ENCODE measurements at regions not wholly inside any gene's neighbourhood (a gene's known extent, or its start where the extent isn't known, plus 50 kb on each side); places are given as distances from the start of the nearest gene placed in this dataset.

DNA sequence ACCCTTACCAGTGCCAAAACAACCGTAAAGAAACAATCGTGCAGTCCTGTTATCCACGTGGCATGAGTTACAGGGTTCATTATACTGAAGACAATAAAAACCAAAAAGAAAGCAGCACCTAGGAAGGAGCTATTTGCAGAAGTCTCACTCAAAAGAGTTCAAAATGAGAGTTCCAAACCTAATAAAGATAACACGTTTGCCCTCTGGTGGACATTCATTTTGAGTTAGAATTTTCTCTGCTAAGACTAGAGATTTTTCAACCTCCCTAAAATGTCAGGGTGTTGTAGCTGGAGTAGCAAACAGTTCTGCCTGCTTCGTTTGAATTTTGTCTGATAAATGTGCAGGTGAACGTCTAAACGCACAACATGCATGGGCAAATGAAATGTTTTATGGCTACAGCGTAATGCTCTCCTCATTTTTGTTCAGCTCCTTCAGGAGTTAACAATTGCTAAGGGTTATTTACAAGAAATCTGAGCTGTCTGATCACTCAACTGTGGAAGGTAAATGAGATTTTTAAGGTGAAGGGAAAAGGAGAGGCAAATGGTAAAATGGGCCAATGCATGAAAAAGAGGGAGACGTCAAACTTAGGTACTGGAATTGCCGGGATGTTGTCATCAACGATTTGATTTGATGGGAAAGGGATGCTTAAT is 1067.9 kb upstream of the EEF2KMT start:
- POLR2A ChIA-PET, result no interaction called here
- CTCF ChIA-PET, result interaction anchor here (0.9 kb wide), 1 partner anchor 10 kb away, joined by 3 read pairs; no protein-coding TSS in a partner anchor
- no peak for TF ChIP-seq ZNF175 (tag by site-specific recombination; IDR thresholded peaks at IDR 0.05)
- TF ChIP-seq, protein P1, sequence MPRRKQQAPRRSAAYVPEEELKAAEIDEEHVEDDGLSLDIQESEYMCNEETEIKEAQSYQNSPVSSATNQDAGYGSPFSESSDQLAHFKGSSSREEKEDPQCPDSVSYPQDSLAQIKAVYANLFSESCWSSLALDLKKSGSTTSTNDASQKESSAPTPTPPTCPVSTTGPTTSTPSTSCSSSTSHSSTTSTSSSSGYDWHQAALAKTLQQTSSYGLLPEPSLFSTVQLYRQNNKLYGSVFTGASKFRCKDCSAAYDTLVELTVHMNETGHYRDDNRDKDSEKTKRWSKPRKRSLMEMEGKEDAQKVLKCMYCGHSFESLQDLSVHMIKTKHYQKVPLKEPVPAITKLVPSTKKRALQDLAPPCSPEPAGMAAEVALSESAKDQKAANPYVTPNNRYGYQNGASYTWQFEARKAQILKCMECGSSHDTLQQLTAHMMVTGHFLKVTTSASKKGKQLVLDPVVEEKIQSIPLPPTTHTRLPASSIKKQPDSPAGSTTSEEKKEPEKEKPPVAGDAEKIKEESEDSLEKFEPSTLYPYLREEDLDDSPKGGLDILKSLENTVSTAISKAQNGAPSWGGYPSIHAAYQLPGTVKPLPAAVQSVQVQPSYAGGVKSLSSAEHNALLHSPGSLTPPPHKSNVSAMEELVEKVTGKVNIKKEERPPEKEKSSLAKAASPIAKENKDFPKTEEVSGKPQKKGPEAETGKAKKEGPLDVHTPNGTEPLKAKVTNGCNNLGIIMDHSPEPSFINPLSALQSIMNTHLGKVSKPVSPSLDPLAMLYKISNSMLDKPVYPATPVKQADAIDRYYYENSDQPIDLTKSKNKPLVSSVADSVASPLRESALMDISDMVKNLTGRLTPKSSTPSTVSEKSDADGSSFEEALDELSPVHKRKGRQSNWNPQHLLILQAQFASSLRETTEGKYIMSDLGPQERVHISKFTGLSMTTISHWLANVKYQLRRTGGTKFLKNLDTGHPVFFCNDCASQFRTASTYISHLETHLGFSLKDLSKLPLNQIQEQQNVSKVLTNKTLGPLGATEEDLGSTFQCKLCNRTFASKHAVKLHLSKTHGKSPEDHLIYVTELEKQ (tag by site-specific recombination; IDR thresholded peaks at IDR 0.05; ENCODE audit: borderline replicate concordance), result no peak

DNA sequence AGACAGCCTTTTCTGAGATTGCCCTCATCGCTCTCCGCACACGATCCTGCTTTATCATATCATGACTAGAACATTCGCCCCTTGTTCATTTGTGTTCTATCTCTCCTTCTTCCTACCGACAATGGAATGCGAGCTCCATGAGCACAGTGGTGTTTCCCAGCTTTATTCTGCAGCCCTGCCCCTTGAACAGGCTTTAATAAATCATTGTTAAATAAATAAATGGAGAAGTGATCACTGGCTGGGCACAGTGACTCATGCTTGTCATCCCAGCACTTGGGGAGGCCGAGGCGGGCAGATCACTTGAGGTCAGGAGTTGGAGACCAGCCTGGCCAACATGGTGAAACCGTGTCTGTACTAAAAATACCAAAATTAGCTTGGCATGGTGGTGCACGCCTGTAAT is 1063.3 kb upstream of the EEF2KMT start:
- Histone ChIP-seq H3K9me3 (ENCODE audit: control insufficient read depth, insufficient read depth, low read depth, low read length) (no peaks in the 10 kb centered on the region), H3K27ac (ENCODE audit: extremely low read depth, low read depth, low read length) (no peak overlapping the region), H3K4me1 (ENCODE audit: control insufficient read depth, insufficient read depth, low read length) (no peaks in the 10 kb centered on the region), H3K4me3 (ENCODE audit: low read depth, low read length) (no peak overlapping the region), H3K36me3 (ENCODE audit: control insufficient read depth in 2 of 2, insufficient read depth in 1 of 2, low read length in 2 of 2) (no peaks in the 10 kb centered on the region)
- ChIA-PET POLR2A (no interaction called here), CTCF (no interaction called here)
- TF ChIP-seq ZNF366 (tag by site-specific recombination; conservative IDR thresholded peaks at IDR 0.05) (no peak), ZNF426 (tag by site-specific recombination; IDR thresholded peaks at IDR 0.05) (no peak), TCF7L2 (IDR thresholded peaks at IDR 0.05; ENCODE audit: borderline replicate concordance, low read depth, low read length) (no peak), ZNF391 (tag by site-specific recombination; IDR thresholded peaks at IDR 0.05; ENCODE audit: borderline replicate concordance, low read depth) (no peak), ZNF202 (tag by site-specific recombination; IDR thresholded peaks at IDR 0.05; ENCODE audit: borderline replicate concordance) (no peak)

More for the DNA sequence above, 1067.9 kb upstream of the EEF2KMT start:
- no peaks in the 10 kb centered on the region for H3K36me3 ChIP-seq (ENCODE audit: control insufficient read depth in 2 of 2, insufficient read depth in 1 of 2, low read length in 2 of 2)
- H3K4me3 ChIP-seq (ENCODE audit: low read depth, low read length), result no peak overlapping the region
- H3K4me1 ChIP-seq (ENCODE audit: control insufficient read depth, insufficient read depth, low read length), result no peaks in the 10 kb centered on the region
- no peaks in the 10 kb centered on the region for H3K9me3 ChIP-seq (ENCODE audit: control insufficient read depth, insufficient read depth, low read depth, low read length)
- H3K27ac ChIP-seq (ENCODE audit: extremely low read depth, low read depth, low read length), result no peak overlapping the region

DNA sequence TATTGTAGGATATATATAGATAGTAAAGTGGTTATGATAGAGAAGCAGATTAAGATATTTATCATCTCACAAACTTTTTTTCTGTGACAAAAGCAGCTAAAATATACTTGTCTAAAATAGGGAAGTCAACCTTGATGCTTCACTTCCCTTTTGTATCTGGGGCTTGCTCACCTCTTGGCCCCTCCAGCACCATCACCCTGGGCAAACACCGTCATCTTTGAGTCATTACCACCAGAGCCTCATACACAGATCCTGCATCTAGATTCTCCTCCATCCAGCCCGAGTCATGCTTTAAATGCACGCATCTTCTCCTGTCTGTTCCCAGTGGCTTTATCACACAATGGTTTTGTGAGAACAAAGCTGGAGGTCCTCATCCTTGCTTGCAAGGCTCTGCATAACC is 1062.7 kb upstream of the EEF2KMT start:
- ChIA-PET CTCF (no interaction called here), POLR2A (no interaction called here)
- TF ChIP-seq ZNF777 (tag by site-specific recombination; IDR thresholded peaks at IDR 0.05; ENCODE audit: borderline replicate concordance), result no peak
- no peak for TF ChIP-seq ZNF621 (tag by site-specific recombination; IDR thresholded peaks at IDR 0.05)
- TF ChIP-seq, protein P2, sequence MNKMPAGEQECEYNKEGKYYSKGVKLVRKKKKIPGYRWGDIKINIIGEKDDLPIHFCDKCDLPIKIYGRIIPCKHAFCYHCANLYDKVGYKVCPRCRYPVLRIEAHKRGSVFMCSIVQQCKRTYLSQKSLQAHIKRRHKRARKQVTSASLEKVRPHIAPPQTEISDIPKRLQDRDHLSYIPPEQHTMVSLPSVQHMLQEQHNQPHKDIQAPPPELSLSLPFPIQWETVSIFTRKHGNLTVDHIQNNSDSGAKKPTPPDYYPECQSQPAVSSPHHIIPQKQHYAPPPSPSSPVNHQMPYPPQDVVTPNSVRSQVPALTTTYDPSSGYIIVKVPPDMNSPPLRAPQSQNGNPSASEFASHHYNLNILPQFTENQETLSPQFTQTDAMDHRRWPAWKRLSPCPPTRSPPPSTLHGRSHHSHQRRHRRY (tag by site-specific recombination; IDR thresholded peaks at IDR 0.05), result no peak
- TF ChIP-seq, protein P3, sequence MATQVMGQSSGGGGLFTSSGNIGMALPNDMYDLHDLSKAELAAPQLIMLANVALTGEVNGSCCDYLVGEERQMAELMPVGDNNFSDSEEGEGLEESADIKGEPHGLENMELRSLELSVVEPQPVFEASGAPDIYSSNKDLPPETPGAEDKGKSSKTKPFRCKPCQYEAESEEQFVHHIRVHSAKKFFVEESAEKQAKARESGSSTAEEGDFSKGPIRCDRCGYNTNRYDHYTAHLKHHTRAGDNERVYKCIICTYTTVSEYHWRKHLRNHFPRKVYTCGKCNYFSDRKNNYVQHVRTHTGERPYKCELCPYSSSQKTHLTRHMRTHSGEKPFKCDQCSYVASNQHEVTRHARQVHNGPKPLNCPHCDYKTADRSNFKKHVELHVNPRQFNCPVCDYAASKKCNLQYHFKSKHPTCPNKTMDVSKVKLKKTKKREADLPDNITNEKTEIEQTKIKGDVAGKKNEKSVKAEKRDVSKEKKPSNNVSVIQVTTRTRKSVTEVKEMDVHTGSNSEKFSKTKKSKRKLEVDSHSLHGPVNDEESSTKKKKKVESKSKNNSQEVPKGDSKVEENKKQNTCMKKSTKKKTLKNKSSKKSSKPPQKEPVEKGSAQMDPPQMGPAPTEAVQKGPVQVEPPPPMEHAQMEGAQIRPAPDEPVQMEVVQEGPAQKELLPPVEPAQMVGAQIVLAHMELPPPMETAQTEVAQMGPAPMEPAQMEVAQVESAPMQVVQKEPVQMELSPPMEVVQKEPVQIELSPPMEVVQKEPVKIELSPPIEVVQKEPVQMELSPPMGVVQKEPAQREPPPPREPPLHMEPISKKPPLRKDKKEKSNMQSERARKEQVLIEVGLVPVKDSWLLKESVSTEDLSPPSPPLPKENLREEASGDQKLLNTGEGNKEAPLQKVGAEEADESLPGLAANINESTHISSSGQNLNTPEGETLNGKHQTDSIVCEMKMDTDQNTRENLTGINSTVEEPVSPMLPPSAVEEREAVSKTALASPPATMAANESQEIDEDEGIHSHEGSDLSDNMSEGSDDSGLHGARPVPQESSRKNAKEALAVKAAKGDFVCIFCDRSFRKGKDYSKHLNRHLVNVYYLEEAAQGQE (tag by site-specific recombination; IDR thresholded peaks at IDR 0.05), result no peak
- TF ChIP-seq ZNF211 (tag by site-specific recombination; IDR thresholded peaks at IDR 0.05; ENCODE audit: low read depth), result no peak
- TF ChIP-seq, protein P4, sequence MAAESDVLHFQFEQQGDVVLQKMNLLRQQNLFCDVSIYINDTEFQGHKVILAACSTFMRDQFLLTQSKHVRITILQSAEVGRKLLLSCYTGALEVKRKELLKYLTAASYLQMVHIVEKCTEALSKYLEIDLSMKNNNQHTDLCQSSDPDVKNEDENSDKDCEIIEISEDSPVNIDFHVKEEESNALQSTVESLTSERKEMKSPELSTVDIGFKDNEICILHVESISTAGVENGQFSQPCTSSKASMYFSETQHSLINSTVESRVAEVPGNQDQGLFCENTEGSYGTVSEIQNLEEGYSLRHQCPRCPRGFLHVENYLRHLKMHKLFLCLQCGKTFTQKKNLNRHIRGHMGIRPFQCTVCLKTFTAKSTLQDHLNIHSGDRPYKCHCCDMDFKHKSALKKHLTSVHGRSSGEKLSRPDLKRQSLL (tag by site-specific recombination; IDR thresholded peaks at IDR 0.05), result no peak
- no peak for TF ChIP-seq ZBTB48 (tag by site-specific recombination; IDR thresholded peaks at IDR 0.05)
- no peak for TF ChIP-seq ZFP41 (tag by site-specific recombination; IDR thresholded peaks at IDR 0.05; ENCODE audit: borderline replicate concordance)
- TF ChIP-seq ZFP37 (tag by site-specific recombination; IDR thresholded peaks at IDR 0.05), result no peak
- Histone ChIP-seq H3K36me3 (ENCODE audit: control insufficient read depth in 2 of 2, insufficient read depth in 1 of 2, low read length in 2 of 2) (no peaks in the 10 kb centered on the region), H3K4me1 (ENCODE audit: control insufficient read depth, insufficient read depth, low read length) (no peaks in the 10 kb centered on the region), H3K27ac (ENCODE audit: extremely low read depth, low read depth, low read length) (no peak overlapping the region), H3K9me3 (ENCODE audit: control insufficient read depth, insufficient read depth, low read depth, low read length) (no peaks in the 10 kb centered on the region), H3K4me3 (ENCODE audit: low read depth, low read length) (no peak overlapping the region)

Measured in HEK293 (cell line).